Activated T-cell treated with anti-CD3 and anti-CD28 coated beads, Interleukin-2, amount 50 U/mL, for 1 hour (primary cell): ENCODE measurements at regions not wholly inside any gene's neighbourhood (a gene's known extent, or its start where the extent isn't known, plus 50 kb on each side); places are given as distances from the start of the nearest gene placed in this dataset.

ENCODE experiments used
- DNase-seq: peaks from one replicate; pipeline ENCODE4 v3.0.0-alpha.2; 2020

- DNase-seq: no peak
These were observed 257.3 kb upstream of the NEIL3 start for GRCh38 chr4:177052211-177052934.

GRCh38 chr4:177057186-177057585 is 252.5 kb upstream of the NEIL3 start:
- no peak for DNase-seq

- no peak for DNase-seq
These were observed 245.6 kb upstream of the NEIL3 start for GRCh38 chr4:177064116-177064515.

DNA sequence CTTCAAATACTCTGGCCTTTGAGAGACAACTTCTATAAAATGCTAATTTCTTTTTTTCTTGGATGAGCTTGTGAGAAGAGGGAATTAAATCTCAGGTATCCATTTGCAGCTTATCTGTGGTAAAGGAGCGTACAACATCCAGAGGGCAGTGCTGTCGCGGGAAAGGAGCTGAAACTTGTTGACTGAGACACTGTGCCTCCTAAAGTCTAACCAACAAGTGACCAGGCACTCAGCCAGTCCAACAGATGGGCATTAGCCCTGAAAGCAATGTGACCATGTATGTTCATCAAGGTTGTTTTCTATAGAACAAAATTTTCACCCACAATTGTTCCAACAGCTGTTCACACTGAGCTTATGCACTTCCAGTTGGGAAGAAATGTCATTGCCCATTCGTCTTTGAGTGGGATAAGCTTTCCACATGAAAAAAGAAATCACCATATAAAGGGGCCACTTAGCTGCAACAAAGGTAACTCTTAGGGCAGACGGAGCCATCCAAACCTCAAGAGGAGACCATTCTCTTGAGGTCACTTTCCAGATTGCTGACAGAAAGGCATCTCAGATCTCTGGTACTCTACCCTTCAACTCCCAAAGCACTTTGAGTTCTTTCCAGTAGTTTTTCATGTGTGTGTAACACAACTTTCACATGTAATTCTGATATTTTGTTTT is 244.8 kb upstream of the NEIL3 start:
- no peak for DNase-seq

DNA sequence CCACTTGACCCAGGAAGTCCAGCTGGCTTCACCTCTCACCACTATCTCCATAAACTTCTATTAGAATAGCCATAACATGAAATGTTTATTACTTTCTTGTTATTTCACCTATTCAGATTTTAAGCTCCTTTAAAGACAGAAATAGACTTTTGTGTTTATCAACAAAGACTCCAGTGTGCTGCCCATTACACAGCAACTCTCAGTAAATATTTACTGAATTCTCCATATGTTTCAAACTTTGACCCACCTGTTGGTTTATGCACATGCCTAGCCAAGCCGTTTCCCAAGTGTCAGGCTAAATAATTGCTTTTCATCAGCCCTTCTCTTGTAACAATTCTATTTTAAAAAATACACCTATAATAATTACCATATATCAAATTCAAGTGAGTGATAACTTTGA is 242.9 kb upstream of the NEIL3 start:
- no peak for DNase-seq

DNA sequence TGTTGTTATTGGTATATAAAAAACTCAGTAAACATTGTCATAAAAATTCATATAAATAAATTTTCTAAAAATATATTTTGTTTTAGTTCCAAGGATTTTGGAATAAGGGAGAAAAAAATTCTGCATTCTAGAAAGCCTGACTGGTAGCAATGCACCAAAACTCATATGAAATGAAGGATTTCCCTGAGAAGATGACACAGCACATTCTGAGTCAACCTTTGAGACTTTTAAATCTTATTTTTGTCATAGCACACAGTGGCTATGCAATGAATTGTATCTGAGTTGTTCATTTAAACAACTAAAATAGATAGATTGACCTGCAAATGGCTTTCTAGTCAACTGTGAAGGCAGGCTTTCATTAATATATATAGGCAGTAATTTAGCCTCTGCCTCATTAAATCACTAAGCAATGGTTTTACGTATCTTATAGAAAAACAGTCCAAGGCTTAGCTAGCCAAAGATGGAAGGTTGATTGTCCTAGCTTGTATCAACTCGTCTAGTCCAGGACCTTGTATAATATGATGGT is 239.1 kb upstream of the NEIL3 start:
- DNase-seq: no peak

DNA sequence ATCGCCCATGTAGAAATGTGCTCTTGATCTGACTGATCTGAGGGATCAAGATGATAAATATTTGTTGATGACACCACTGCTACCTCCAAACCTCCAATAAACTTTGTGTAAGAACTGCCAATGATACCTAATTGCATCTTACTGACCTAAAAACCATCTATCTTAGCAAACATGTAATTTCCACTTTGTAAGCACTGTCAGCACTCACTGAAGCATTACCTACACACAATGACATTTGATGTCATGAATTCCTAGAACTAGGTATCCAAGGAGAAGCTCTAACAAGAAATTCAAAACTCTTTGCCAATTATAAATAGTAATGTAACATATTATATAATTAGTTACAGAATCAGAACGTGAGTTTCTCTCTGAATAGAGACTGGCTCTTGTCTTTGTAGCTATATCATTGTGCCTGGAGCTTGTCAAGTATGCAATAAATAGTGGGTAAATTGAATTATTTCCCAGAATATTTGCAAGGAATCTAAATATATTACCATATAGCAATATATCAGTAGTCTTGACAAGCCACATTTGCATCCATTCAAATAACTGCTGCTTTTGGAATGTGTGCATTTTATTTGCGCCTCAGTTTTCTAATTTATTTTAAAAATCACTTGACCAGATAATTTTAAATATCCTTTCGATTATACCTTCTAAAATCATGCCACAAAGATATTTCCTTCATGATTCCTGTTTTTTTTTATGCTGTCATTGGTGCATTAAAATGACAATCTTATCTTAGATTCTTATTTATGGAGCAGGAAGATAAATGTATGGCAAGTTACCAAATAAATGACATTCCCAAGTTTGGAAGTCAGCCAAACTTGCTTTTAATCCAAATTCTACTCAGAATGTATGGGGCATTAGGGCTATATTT is 232.3 kb upstream of the NEIL3 start:
- no peak for DNase-seq

- DNase-seq: no peak
These were observed 230.3 kb upstream of the NEIL3 start for GRCh38 chr4:177079327-177079726.

GRCh38 chr4:177080388-177080787 is 229.3 kb upstream of the NEIL3 start:
- no peak for DNase-seq

GRCh38 chr4:177087060-177087459 is 222.6 kb upstream of the NEIL3 start:
- no peak for DNase-seq

GRCh38 chr4:177087499-177087898 is 222.2 kb upstream of the NEIL3 start:
- no peak for DNase-seq

DNA sequence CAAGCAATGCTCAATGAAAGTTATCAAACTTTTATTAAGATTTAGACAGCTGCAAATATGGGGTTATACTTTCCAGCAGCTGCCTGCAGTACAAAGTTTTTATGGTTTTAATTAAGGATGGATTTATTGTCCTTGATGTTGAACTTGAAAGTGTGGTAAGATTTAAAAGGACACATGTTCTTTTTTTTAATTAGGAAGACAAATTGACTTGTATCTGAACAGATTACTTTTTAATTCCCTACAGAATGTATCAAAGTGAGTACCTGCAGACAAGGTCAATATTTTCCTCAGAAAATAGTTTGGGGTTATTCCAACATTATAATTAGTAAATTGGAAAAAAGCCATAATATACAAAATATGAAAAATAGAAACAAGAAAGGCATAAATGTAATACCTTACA is 218.2 kb upstream of the NEIL3 start:
- DNase-seq: no peak

- no peak for DNase-seq
These were observed 216.9 kb upstream of the NEIL3 start for GRCh38 chr4:177092807-177093206.

- no peak for DNase-seq
These were observed 215.7 kb upstream of the NEIL3 start for GRCh38 chr4:177093964-177094363.

GRCh38 chr4:177097291-177097690 is 212.4 kb upstream of the NEIL3 start:
- DNase-seq: no peak

DNA sequence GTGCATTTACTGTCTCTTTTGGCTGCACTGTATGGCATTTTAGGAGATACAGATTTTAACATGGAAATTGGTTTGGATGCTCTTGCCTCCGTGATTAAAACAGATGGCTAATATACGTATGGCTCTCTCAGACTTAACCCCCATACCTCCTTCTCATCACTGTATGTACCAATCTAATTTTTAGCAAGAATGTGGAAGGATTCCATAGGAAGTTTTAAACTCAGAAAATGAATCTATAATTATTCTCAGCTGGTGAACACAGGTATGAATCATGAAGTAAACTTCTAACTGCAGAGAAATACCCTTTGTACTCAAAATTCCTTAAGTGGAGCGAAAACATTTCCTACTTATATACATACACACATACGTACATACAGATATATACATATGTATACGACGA is 210.5 kb upstream of the NEIL3 start:
- DNase-seq: no peak

GRCh38 chr4:177100307-177100706 is 209.4 kb upstream of the NEIL3 start:
- DNase-seq: no peak

- DNase-seq: no peak
These were observed 206.1 kb upstream of the NEIL3 start for GRCh38 chr4:177103619-177104018.

DNA sequence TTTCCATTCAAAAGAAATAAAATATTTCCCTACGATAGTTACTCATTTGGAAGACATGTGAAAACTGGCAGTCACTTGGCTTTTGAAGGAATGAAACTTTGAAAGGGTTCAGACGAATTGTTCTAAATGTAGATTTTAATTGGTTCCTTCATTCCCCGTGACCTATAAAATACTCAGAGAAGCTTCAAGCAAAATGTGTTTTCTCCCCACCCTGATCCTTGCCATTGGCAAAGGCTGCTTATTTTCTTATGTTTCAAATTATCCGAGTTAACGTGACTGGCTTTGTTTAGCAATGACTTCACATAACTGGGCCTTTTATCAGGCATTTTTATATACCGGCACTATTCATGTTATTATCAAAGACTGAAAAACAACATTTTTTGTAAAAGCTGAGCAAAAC is 204.1 kb upstream of the NEIL3 start:
- no peak for DNase-seq

GRCh38 chr4:177107288-177107921 is 202.3 kb upstream of the NEIL3 start:
- no peak for DNase-seq

- DNase-seq: no peak
These were observed 201.0 kb upstream of the NEIL3 start for GRCh38 chr4:177108708-177109107.

DNA sequence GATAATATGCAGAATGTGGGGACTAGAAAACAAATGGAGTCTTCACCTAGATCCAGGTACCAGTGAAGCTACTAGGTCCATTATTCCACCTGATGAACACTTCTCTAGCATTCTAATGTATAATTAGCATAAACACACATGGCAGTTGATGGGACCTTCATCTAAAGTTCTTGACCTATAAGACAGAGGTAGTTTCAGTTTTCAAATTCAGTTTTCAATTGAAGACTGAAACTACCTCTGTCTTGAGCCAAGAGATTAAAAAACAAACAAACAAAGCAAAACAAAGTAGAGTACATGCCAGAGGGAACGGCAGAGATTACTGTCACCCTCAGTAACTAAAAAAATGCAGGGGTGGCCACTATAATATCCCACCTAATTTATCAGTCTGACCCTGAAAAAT is 199.9 kb upstream of the NEIL3 start:
- no peak for DNase-seq

DNA sequence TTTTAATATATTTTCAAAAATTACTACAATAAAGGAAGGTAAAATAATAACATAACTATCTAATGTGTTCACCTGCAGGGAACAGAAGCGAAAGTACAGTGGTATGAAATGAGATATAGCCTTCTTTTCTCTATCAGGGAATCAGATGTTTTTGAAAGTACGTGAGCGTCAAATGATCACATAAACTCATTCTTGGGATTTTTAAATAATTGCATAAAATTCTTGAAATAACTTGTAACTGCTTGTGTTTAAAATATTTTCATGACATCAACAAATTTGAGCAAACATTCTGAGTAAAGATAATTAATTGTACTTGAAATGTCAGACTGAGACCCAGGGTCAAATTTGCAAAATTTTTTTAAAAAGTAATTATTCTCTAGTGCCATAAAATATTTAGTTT is 193.5 kb upstream of the NEIL3 start:
- DNase-seq: no peak
